GM04503 (cell line): ENCODE measurements at regions not wholly inside any gene's neighbourhood (a gene's known extent, or its start where the extent isn't known, plus 50 kb on each side); places are given as distances from the start of the nearest gene placed in this dataset.
A peak's percentile ranks its signal among the peaks of the same experiment; 100 is the strongest.
"Not testable (repeated sequence)": the region's sequence is repeated elsewhere in the genome, so short reads cannot be mapped to it uniquely, and the experiment has no call there.

Experiments
- DNase-seq: peaks from one replicate; pipeline ENCODE4 v3.0.0-alpha.2; 2012; ENCODE audit warnings: low read depth

DNA sequence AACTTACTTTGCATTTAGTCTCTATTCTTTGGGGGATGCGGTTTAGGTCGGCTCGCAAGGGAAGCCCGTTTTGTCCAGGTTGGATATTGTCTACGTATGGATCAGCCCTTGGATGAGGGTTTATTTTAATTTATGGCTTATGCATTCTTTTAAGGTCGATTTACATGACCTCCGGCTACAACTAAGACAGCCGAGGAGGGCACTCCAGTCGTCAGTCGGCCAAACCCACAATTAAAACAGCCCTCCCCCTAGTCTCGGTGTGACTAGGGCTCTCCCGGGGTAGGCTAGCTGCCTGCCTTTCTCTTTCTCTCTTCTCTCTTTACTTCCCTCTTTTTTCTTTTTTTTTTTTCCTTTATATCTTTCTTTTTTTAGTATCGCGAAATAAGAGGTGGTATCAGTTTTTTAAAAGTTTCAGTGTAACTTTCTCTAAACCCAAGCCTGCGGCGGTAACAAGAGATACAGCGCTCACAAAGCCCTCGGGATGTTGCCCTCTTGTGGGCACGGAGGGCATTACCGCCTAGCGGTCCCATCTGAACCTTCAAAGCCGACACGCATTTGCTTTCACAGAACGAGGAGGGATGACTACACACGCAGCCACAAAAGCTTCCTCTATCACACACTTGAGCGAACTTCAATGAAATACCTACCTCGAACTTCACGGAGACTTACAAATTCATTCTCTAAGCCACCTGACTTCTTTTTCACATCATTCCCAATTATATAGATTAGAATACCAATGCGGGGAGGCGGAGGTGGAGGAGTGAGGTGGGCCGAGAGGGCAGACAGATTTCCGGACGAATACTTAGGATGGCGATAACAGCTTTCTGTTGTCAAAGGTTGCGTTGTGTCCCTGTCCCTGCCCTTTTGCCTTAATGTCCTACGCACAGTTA is 132.3 kb upstream of the C11orf58 start:
- DNase-seq: peak; percentile 28

- DNase-seq: no peak
These were observed 133.0 kb upstream of the C11orf58 start for GRCh38 chr11:16605389-16605893.

GRCh38 chr11:16604794-16605388 is 133.6 kb upstream of the C11orf58 start:
- no peak for DNase-seq

- no peak for DNase-seq
These were observed 134.3 kb upstream of the C11orf58 start for GRCh38 chr11:16603890-16604793.

DNA sequence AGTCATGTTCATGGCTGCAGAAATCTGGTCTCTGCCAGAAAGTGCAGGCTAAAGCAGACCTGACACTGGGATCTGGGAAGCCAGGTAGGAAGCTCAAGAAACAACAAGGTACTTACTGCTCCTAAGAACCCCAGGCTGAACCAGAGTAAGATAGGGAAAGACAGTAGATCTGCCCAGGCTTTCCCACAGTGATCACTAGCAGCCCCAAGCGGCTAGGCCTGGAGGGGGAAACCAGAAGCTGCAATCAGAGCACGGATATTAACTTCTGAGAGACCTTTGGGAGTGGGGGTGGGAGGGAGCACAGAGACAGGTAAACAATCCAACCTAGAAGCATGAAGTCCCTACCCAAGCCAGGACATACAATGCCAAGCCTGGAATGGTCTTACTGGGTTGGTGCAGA is 135.2 kb upstream of the C11orf58 start:
- no peak for DNase-seq

DNA sequence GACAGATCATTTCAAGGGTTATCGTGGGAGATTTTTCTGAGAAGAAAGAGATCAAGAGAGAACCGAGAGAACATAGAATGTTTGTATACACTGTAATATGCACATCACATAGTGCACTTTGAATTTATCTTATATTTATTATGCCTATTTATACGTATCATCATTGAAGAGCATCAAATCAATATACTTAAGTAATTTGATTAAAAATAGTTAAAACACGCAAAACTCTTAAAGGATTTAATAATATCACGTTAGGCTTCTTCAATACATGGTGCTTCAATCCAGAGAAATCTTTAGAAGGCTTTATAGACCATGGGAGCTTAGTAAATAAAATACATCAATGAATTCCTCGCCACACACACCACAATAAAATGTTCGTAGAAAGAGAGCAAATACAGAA is 139.5 kb upstream of the C11orf58 start:
- DNase-seq: no peak

DNA sequence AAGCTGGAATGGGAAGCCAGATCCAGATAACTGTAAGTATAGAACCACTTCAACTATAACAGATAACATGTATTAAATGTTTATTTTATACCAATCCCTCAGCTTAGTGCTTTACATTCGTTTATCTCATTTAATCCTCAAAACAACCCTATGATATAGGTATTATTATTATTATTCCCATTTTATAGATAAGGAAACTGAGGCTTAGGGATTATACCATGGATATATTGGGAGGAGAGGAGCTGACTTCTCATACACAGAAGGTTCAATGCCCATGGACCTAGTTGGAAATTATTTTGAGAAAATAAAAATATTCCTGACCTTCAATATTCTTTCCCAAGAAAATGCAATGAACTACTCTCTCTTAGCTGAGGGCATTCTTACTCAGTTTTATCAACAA is 140.4 kb upstream of the C11orf58 start:
- no peak for DNase-seq

GRCh38 chr11:16596231-16596630 is 142.2 kb upstream of the C11orf58 start:
- DNase-seq: no peak

DNA sequence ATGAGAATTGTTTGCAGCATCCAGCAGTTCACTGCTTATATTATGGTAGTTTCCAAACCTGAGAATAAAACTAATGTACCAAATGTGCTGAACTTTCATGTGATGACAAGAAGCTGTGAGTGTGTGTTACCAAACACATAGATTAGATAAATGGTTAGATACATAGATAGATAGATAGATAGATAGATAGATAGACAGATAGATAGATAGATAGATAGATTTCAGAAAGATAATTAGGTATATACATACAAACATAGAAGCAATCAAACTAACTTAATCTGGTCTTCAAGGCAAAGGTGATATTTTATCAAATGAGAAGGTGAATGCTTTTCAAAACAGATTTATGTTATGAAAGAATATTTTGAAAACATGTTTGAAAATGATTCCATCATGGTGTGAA is 147.3 kb upstream of the C11orf58 start:
- no peak for DNase-seq

GRCh38 chr11:16587670-16588069 is 150.8 kb upstream of the C11orf58 start:
- no peak for DNase-seq

- DNase-seq: no peak
These were observed 153.9 kb upstream of the C11orf58 start for GRCh38 chr11:16584569-16584968.

DNA sequence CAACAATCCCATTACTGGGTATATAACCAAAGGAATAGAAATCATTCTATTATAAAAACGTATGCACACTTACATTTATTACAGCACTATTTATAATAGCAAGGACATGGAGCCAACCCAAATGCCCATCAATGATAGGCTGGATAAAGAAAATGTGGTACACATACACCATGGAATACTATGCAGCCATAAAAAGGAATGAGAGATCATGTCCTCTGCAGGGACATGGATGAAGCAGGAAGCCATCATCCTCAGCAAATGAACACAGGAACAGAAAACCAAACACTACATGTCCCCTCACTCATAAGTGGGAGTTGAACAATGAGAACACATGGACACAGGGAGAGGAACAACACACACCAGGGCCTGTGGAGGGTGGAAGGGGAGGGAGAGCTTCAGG is 157.4 kb upstream of the C11orf58 start:
- not testable (repeated sequence) for DNase-seq

GRCh38 chr11:16577490-16577889 is 161.0 kb upstream of the C11orf58 start:
- DNase-seq: no peak

GRCh38 chr11:16574889-16575288 is 163.6 kb upstream of the C11orf58 start:
- not testable (repeated sequence) for DNase-seq

DNA sequence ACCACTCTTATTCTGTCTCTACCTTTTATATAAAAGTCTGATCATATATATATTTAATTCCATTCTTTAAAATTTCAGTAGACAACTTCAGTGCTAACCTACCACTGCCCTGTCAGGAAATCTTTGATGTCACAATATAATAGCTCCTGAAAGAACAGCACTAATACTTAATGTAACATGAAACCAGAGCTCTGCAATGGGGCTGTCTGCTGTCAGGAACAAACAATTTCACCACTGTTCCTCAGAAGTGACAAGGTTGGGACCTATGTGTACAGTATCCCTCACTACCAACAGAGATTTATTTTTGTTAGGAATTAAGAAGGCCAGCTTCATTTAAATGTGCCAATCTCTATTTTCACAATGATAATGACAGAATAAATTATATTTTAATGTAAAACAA is 165.5 kb upstream of the C11orf58 start:
- no peak for DNase-seq

GRCh38 chr11:16561150-16561549 is 177.3 kb upstream of the C11orf58 start:
- no peak for DNase-seq

DNA sequence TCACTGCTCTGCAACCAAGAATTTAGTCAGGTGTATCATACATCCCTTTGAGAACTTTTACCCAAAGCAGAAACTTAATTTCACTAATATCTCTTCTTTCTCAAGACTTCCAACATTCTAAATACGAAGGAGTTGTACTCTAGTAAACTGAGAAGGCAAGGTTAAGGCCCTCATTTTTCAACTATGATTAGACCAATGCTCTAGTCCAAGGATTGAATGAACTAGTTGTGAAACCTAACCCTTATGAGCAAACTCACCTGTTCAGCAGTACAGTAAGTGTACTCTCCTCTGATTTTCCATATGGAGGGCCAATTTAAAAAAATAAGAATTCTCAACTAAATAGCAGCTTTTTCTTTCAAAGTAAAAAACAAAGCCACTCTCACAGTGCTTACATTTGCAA is 180.0 kb upstream of the C11orf58 start:
- DNase-seq: no peak

DNA sequence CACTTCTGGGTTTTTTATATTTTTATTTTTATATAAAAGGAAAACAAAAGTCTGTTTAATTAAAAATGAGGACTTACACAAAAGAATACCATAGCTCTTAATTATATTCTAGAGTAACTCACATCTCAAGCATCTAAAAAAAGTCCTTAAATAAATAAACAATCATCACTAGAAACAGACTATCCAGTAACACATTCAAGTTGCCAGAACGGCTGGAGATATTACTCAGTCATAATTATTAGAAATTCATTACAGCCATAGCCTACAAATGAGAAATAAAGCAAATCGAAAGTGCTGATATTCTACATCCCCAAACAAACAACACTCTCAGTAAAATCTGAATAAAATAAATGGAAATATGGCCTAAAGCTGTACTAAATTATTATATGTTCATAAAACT is 182.5 kb upstream of the C11orf58 start:
- DNase-seq: no peak

DNA sequence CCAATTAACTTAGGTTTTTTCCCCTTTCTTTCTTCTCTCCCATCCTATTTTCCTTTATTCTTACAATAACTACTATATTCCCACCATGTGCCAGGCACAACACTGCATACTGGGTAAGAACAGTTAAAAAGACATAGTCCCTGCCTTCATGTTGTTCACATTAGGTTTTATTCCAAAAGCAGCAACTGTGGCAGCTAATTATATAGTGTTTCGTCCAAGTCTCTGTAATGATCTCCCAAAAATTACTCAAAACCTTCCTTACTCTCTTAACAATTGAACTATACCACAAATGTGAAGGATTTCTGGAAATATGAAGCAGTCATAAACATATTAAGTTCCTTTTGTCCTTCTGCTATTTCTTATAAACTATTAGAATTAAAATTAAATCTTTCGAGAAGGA is 184.1 kb upstream of the C11orf58 start:
- DNase-seq: no peak

DNA sequence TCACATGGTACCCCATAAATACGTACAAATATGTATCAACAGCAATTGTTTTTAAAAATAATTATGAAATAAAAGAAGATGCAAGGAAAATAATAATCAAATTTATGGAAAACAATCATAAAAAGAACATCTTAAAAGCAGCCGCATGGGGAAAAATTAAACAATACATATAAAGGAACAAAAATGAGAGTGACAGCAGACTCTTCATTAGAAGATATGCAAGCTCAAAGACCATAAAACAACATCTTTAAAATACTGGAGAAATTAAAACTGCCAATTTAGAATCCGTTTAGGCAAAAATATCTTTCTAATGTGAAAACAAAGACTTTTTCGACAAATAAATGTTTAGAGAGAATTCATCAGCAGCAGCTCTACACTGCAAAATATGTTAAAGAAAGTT is 190.6 kb upstream of the C11orf58 start:
- DNase-seq: no peak

GRCh38 chr11:16543642-16544041 is 187.3 kb upstream of the SOX6 start:
- DNase-seq: no peak

- no peak for DNase-seq
These were observed 186.0 kb upstream of the SOX6 start for GRCh38 chr11:16542353-16542752.
